ENCODE measurements at regions not wholly inside any gene's neighbourhood (a gene's known extent, or its start where the extent isn't known, plus 50 kb on each side); places are given as distances from the start of the nearest gene placed in this dataset.
A peak's percentile ranks its signal among the peaks of the same experiment; 100 is the strongest.

DNA sequence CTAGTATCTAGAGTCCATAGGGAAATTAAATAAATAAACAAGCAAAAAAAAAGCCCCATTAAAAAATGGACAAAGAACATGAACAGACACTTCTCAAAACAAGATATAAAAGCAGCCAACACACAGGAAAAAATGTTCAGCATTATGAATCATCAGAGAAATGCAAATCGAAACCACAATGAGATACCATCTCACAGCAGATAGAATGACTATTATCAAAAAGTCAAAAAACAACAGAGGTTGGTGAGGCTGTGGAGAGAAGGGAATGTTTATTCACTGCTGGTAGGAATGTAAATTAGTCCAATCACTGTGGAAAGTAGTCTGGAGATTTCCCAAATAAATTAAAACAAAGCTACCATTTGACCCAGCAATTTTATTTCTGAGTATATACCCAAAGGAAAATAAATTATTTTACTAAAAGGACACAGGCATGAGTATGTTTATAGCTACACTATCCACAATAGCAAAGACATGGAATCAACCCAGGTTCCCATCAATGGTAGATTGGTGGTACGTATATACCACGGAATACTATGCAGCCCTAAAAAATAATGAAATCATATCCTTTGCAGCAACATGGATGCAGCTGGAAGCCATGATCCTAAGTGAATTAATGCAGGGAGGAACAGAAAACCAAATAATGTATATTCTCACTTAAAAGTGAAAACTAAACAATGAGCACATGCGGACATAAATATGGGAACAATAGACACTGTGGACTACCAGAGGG is 366.5 kb upstream of the SEMA3C start:
- BruUV-seq (replicated peaks): no TSS peak
- DNase-seq: peak; percentile 75
- H3K9me2 ChIP-seq (replicated peaks; ENCODE audit: low read length): no peaks in the 10 kb centered on the region
- H3K36me3 ChIP-seq (ENCODE audit: low read depth, low read length): no peaks in the 10 kb centered on the region
- peaks cover 13% of the 10 kb centered on the region for H3K4me1 ChIP-seq (ENCODE audit: insufficient read depth, low read length)
- ATAC-seq: peak; percentile 91
- ChIA-PET CTCF (no interaction called here), POLR2A (ENCODE audit: unreplicated experiment) (no interaction called here)
- H4K20me1 ChIP-seq (ENCODE audit: low read length): no peaks in the 10 kb centered on the region
- H3K4me3 ChIP-seq (ENCODE audit: low read length): peak overlapping the region; percentile 28; the same call in 1 of the 2 replicates
- H2AFZ ChIP-seq (ENCODE audit: low read length): no peak overlapping the region
- intact Hi-C loops (cut with micrococcal nuclease): loop anchor here (5.0 kb wide), 1 partner anchor 213 kb away; no protein-coding TSS in a partner anchor
- H3K9ac ChIP-seq (ENCODE audit: low read length): no peak overlapping the region
- H3K27ac ChIP-seq (ENCODE audit: low read length): peak overlapping the region; percentile 70
- H3K9me3 ChIP-seq (ENCODE audit: low read length): no peaks in the 10 kb centered on the region
- TF ChIP-seq EZH2phosphoT487 (IDR thresholded peaks at IDR 0.05; ENCODE audit: borderline replicate concordance, low read length) (no peak), EZH2 (IDR thresholded peaks at IDR 0.05; ENCODE audit: low read length, unreplicated experiment) (no peak)
- TF ChIP-seq, protein P1, sequence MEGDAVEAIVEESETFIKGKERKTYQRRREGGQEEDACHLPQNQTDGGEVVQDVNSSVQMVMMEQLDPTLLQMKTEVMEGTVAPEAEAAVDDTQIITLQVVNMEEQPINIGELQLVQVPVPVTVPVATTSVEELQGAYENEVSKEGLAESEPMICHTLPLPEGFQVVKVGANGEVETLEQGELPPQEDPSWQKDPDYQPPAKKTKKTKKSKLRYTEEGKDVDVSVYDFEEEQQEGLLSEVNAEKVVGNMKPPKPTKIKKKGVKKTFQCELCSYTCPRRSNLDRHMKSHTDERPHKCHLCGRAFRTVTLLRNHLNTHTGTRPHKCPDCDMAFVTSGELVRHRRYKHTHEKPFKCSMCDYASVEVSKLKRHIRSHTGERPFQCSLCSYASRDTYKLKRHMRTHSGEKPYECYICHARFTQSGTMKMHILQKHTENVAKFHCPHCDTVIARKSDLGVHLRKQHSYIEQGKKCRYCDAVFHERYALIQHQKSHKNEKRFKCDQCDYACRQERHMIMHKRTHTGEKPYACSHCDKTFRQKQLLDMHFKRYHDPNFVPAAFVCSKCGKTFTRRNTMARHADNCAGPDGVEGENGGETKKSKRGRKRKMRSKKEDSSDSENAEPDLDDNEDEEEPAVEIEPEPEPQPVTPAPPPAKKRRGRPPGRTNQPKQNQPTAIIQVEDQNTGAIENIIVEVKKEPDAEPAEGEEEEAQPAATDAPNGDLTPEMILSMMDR (conservative IDR thresholded peaks at IDR 0.05; ENCODE audit: low read depth, low read length): no peak
- H3K27me3 ChIP-seq (ENCODE audit: low read length): no peaks in the 10 kb centered on the region
- no peaks in the 10 kb centered on the region for H3K79me2 ChIP-seq (ENCODE audit: low read length)
- peaks cover 5% of the 10 kb centered on the region for H3F3A ChIP-seq (ENCODE audit: low read length, unreplicated experiment)
- peak overlapping the region; percentile 54 for H3K4me2 ChIP-seq (ENCODE audit: low read length)

DNA sequence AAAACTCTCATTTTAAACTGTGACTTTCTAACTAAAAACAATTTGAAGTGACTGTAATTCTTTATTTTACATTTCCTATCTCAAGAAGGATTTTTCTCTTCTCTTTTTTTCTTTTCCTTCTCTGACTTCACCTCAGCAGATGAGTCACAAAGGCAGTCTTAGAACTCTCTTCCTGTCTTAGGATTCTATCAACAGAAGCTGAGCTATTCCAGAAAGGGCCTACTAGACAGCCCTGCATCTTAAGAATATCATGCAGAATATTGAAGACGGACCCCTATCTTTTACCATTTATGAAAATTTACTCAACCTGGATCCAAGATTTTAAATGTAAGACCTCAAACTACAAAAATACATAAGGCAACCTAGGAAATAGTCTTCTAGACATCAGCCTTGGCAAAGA is 365.7 kb upstream of the SEMA3C start:
- H3K9ac ChIP-seq (ENCODE audit: low read length): no peak overlapping the region
- CTCF ChIA-PET: no interaction called here
- H3K9me3 ChIP-seq (ENCODE audit: low read length): no peaks in the 10 kb centered on the region
- H3K27me3 ChIP-seq (ENCODE audit: low read length): no peaks in the 10 kb centered on the region
- no peaks in the 10 kb centered on the region for H3K9me2 ChIP-seq (replicated peaks; ENCODE audit: low read length)
- H3K4me2 ChIP-seq (ENCODE audit: low read length): peak overlapping the region; percentile 54
- no peaks in the 10 kb centered on the region for H3K36me3 ChIP-seq (ENCODE audit: low read depth, low read length)
- no peaks in the 10 kb centered on the region for H3K79me2 ChIP-seq (ENCODE audit: low read length)
- DNase-seq (peak; percentile 68), ATAC-seq (peak; percentile 95)
- peaks cover 13% of the 10 kb centered on the region for H3K4me1 ChIP-seq (ENCODE audit: insufficient read depth, low read length)
- H3F3A ChIP-seq (ENCODE audit: low read length, unreplicated experiment): peaks cover 5% of the 10 kb centered on the region
- H4K20me1 ChIP-seq (ENCODE audit: low read length): no peaks in the 10 kb centered on the region
- TF ChIP-seq, protein P1 (conservative IDR thresholded peaks at IDR 0.05; ENCODE audit: low read depth, low read length): no peak
- TF ChIP-seq EZH2phosphoT487 (IDR thresholded peaks at IDR 0.05; ENCODE audit: borderline replicate concordance, low read length): no peak
- no peak for TF ChIP-seq EZH2 (IDR thresholded peaks at IDR 0.05; ENCODE audit: low read length, unreplicated experiment)
- H3K27ac ChIP-seq (ENCODE audit: low read length): peak overlapping the region; percentile 70
- BruUV-seq (replicated peaks): no TSS peak
- POLR2A ChIA-PET (ENCODE audit: unreplicated experiment): interaction anchor here (0.6 kb wide), 1 partner anchor 32 kb away, joined by 3 read pairs; no protein-coding TSS in a partner anchor
- H2AFZ ChIP-seq (ENCODE audit: low read length): no peak overlapping the region
- intact Hi-C loops (cut with micrococcal nuclease): no loop called here
- peak overlapping the region; percentile 28; the same call in 1 of the 2 replicates for H3K4me3 ChIP-seq (ENCODE audit: low read length)

DNA sequence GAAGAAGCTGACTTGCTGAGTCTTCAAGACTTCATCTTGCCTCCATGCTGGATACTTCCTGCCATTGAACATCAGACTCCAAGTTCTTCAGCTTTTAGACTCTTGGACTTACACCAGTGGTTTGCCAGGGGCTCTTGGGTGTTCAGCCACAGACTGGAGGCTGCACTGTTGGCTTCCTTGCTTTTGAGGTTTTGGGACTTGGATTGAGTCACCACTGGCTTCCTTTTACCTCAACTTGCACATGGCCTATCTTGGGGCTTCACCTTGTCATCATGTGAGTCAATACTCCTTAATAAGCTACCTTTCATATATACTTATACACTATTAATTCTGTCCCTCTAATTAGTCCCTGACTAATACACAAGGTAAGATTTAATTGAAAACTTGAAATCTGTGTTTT is 361.7 kb upstream of the SEMA3C start:
- no peaks in the 10 kb centered on the region for H4K20me1 ChIP-seq (ENCODE audit: low read length)
- no peak overlapping the region for H3K4me3 ChIP-seq (ENCODE audit: low read length)
- H3K9me2 ChIP-seq (replicated peaks; ENCODE audit: low read length): no peaks in the 10 kb centered on the region
- no peak for ATAC-seq
- peak; percentile 14 for DNase-seq
- ChIA-PET POLR2A (ENCODE audit: unreplicated experiment) (no interaction called here), CTCF (no interaction called here)
- BruUV-seq (replicated peaks): no TSS peak
- H3K27ac ChIP-seq (ENCODE audit: low read length): no peak overlapping the region
- H3K27me3 ChIP-seq (ENCODE audit: low read length): no peaks in the 10 kb centered on the region
- H3K79me2 ChIP-seq (ENCODE audit: low read length): no peaks in the 10 kb centered on the region
- no peaks in the 10 kb centered on the region for H3K9me3 ChIP-seq (ENCODE audit: low read length)
- H2AFZ ChIP-seq (ENCODE audit: low read length): no peak overlapping the region
- intact Hi-C loops (cut with micrococcal nuclease): no loop called here
- no peaks in the 10 kb centered on the region for H3K36me3 ChIP-seq (ENCODE audit: low read depth, low read length)
- peaks cover 4% of the 10 kb centered on the region for H3F3A ChIP-seq (ENCODE audit: low read length, unreplicated experiment)
- H3K9ac ChIP-seq (ENCODE audit: low read length): no peak overlapping the region
- no peak overlapping the region for H3K4me2 ChIP-seq (ENCODE audit: low read length)
- TF ChIP-seq, protein P1 (conservative IDR thresholded peaks at IDR 0.05; ENCODE audit: low read depth, low read length): no peak
- TF ChIP-seq EZH2phosphoT487 (IDR thresholded peaks at IDR 0.05; ENCODE audit: borderline replicate concordance, low read length): no peak
- no peak for TF ChIP-seq EZH2 (IDR thresholded peaks at IDR 0.05; ENCODE audit: low read length, unreplicated experiment)
- peaks cover 13% of the 10 kb centered on the region for H3K4me1 ChIP-seq (ENCODE audit: insufficient read depth, low read length)
